Anterior cingulate cortex (tissue), 58 donors: ENCODE measurements at regions not wholly inside any gene's neighbourhood (a gene's known extent, or its start where the extent isn't known, plus 50 kb on each side); places are given as distances from the start of the nearest gene placed in this dataset.
"Not testable (repeated sequence)": the region's sequence is repeated elsewhere in the genome, so short reads cannot be mapped to it uniquely, and the experiment has no call there.

Experiments
- DNase-seq, 58 donors: peaks; one replicate each; lab custom pipeline; 2025; lab: John Stamatoyannopoulos, UW

GRCh38 chr1:181251001-181251712, 162.7 kb downstream of the IER5 start:
- no peak for DNase-seq

DNA sequence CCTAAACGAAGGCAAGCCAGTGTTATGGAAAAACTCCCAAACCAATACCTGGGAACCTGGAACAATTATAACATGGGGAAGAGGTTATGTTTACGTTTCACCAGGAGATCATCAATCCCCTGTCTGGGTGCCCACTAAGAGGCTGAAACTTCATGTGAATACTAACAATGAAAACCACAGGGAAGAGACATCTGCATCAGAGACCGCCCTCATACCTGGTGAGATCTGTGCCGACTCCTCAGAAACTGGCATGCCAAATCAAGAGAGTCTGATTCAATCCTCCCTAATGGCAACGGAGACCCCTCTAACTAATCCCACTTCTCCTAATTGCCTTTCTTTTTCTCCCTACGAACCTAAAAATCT, 163.2 kb downstream of the IER5 start:
- no peak for DNase-seq

DNA sequence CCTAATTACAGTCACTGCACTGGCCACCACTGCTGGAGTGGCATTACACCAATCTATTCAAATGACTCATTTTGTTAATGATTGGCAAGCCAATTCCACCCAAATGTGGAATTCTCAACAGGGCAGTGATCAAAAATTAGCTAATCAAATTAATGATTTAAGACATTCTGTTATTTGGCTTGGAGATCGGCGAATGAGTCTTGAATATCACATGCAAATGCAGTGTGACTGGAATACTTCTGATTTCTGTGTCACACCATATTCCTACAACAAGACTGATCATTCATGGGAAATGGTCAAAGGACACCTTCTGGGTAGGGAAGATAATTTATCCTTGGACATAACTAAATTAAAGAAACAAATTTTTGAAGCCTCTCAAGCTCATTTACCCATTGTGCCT, 165.1 kb downstream of the IER5 start:
- not testable (repeated sequence) for DNase-seq

- peak in 1 of 58 donors; percentile 1 for DNase-seq
Measured at GRCh38 chr1:181255270-181255929, 166.9 kb downstream of the IER5 start.

- no peak for DNase-seq
Measured at GRCh38 chr1:181257117-181257516, 168.6 kb downstream of the IER5 start.

- peak in 17 of 58 donors; percentile 1 to 32 (median 7) for DNase-seq
Measured at GRCh38 chr1:181259026-181259745, 170.7 kb downstream of the IER5 start.

DNA sequence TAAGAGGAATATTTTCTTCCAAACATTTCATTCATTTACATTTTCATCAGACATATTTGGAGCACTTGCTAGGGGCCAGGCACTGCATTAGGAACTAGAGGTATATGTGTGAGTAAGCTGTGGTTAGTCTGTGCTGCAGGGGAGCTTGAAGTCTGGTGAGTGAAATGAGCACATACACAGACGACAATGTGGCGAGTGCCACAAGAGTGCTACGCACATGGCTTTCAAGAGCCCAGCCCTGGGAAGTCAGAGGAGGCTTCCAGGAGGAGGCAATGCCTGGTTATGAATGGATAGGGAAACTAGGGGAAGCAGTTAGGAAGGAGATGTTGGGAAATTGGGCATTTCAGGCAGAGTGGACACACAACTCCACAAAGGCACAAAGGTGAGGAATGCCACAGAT, 171.8 kb downstream of the IER5 start:
- DNase-seq, result no peak

DNA sequence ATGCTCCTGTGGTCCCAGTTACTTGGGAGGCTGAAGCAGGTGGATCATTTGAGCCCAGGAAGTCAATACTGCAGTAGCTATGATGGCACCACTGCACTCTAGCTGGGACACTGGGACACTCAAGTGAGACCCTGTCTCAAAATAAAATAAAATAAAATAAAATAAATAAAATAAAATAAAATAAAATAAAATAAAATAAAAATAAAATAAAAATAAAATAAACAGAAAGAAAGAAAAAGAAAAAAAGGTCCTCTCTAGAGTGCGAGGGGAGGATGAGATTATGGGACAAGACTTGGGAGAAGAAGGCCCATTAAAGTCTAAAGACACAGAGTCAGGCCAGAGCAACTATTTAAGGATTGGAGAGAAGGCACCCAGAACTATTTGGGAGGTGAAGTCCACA, 172.5 kb downstream of the IER5 start:
- no peak for DNase-seq

GRCh38 chr1:181262069-181262468, 173.6 kb downstream of the IER5 start:
- no peak for DNase-seq

DNA sequence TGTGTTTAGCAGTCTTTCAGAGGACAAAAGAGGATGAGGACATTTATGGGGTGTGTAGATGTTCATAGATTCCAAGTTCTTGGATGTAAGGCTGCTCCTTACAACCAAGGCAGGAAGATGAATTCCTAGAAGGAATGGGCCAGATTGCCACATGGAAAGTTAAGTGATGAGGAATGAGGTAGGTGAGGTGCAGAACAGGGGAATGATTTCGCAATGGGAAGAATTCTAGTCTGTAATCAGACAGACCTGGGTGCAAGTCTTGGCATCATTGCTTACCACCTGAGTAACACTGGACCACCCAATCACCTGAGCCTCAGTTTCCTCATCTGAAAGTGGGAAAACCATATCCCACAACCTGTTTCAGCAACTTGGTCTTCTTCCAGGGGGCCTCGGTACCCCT, 174.9 kb downstream of the IER5 start:
- no peak for DNase-seq

- DNase-seq, result no peak
Measured at GRCh38 chr1:181264821-181265220, 176.3 kb downstream of the IER5 start.

GRCh38 chr1:181284978-181285377, 196.5 kb downstream of the IER5 start:
- DNase-seq, result no peak

- DNase-seq, result no peak
Measured at GRCh38 chr1:181295217-181295616, 188.1 kb upstream of the CACNA1E start.

DNA sequence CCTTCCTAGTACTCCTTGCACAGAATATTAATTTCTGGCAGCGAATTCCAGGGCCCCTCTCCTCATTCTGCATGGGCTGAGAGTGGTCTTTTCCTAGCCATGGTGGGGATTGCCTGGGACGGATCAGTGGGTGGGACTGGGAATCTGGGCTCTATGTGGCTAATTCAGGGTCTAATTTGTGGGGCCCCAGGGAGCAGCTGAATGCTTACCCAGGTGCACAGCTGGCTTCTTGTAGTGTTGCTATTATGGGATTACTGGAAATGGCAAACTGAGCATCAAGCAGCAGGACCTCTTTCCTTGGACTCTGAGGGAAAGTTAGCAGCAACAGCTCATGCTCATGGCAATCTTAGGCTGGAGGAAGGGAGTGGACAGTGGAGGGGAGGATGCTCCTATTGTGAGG, 187.1 kb upstream of the CACNA1E start:
- no peak for DNase-seq

GRCh38 chr1:181308098-181308497, 175.2 kb upstream of the CACNA1E start:
- no peak for DNase-seq

- no peak for DNase-seq
Measured at GRCh38 chr1:181310560-181310959, 172.8 kb upstream of the CACNA1E start.

DNA sequence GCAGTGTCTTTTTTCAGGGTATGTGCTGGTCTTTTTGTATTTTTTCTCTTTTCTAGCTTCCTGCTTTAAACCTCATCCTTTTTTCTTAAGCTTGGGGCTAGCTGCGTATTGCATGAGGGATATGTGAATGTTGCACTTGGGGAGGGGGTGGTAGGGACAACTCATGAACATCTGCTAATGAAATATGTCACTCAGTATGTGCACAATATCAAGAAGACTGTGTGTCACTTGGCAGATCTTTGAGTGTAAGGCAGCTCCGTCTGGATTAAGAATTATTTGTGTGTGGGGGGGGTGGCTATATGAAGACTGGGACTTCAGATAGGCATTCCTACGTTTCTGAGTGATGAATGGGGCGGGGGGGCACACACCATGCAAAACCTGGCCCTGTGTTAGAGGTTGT, 170.4 kb upstream of the CACNA1E start:
- no peak for DNase-seq

- no peak for DNase-seq
Measured at GRCh38 chr1:181313466-181313865, 169.9 kb upstream of the CACNA1E start.

DNA sequence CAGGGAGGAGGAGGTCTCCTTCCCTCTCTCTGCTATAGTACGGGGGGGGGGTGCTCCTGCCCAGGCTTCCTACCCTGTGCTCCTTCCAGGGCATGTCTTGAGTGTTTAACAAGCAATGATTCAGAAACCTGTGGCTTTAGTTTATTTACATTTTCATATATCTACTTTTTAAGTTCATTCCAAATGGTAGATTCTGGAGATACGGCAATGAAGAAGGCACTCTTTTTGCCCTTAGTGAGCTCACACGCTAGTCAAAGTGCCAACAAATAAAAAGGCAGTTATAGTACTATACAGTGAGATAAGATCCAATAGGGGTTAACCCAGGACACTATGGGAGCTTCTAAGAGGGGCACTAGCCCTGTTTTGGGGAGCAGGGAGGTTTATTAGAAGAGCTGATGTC, 169.3 kb upstream of the CACNA1E start:
- DNase-seq, result no peak

GRCh38 chr1:181314959-181315358, 168.4 kb upstream of the CACNA1E start:
- no peak for DNase-seq

DNA sequence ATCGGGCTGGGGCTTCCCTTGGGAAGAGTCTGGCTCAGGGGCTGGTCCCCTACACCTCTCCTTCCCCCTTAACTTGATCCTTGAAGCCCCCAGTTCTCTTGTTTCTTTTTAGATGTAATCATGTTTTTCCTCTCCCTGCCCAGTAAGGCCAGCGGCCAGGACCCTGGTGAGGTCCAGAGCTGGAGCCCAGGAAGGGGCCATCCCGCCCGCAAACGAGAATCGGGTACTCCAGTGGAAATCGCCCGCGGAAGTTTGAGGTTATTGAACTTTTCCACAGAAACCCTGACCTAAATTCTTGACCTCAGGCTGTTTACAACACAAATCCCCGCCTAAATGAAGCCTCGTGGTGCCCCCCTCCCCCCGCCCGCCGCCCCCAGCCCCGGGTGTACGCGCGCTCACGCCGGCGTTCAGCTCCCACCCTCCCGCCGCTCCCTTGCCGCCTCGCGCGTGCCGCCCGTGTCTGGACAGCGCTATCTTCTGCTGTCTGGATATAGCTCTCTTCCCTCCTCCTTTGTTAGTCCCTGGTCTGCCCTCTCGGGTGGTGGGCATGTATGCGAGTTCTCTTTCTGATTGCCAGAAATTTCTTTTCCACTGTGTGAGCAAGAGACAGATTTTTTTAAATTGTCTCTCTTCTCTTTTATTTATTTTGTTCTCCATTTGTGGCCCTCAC, 165.9 kb upstream of the CACNA1E start:
- no peak for DNase-seq
